T-cell (primary cell): ENCODE measurements at regions not wholly inside any gene's neighbourhood (a gene's known extent, or its start where the extent isn't known, plus 50 kb on each side); places are given as distances from the start of the nearest gene placed in this dataset.

ENCODE experiments used
- ATAC-seq, 4 experiments: fragments of 200-7000 bp in 3 of 4; fragments of 150-1000 bp in 1 of 4; cut with Tn5 transposase; replicated peaks in 1 of 4; 1 replicate in 3 of 4; 2 replicates in 1 of 4; pipeline ENCODE4 v1.10.0; 2021; ENCODE audit warnings: moderate library complexity in 3 of 4, mild to moderate bottlenecking in 2 of 4, moderate number of reproducible peaks in 1 of 4
- CTCF ChIA-PET, 2 donors: fragments of 300-600 bp; sonication (Branson Sonifier 250); formaldehyde crosslinking; loops; one replicate each; lab custom pipeline; 2022; ENCODE audit warnings: antibody characterized with exemption in 2 of 2; lab: Charles Lee
- POLR2A ChIA-PET, 2 donors: fragments of 300-600 bp; sonication (Branson Sonifier 250); formaldehyde crosslinking; loops; one replicate each; lab custom pipeline; 2022; ENCODE audit warnings: antibody characterized with exemption in 2 of 2; lab: Charles Lee
- DNase-seq, 35 experiments: peaks; one replicate each; pipeline versions ENCODE4 v3.0.0 to v3.0.0-alpha.2; 2013 to 2023
- H3K27ac ChIP-seq: one replicate; pipeline ENCODE4 v1.5.1; 2013; ENCODE audit warnings: low read length
- H3K27me3 ChIP-seq, 2 experiments: replicated peaks in 1 of 2; 1 replicate in 1 of 2; 2 replicates in 1 of 2; pipeline versions ENCODE4 v1.6.1 to v1.7.0; 2013; ENCODE audit warnings: low read length in 1 of 2, mixed read lengths in 1 of 2; ENCODE audit not compliant: control insufficient read depth in 2 of 2, insufficient read depth in 2 of 2; ENCODE audit errors: extremely low read depth in 1 of 2
- H3K36me3 ChIP-seq, 2 donors: 1 replicate in 1 of 2; 2 replicates in 1 of 2; pipeline versions ENCODE4 v1.6.1 to v1.7.0; 2013; ENCODE audit warnings: low read length in 1 of 2; ENCODE audit not compliant: control insufficient read depth in 2 of 2, insufficient read depth in 1 of 2; ENCODE audit errors: extremely low read depth in 1 of 2
- H3K4me1 ChIP-seq, 2 experiments: 1 replicate in 1 of 2; 2 replicates in 1 of 2; pipeline versions ENCODE4 v1.6.1 to v1.7.0; 2013; ENCODE audit warnings: low read length in 2 of 2, mixed read lengths in 1 of 2; ENCODE audit not compliant: insufficient read depth in 2 of 2, control insufficient read depth in 1 of 2; ENCODE audit errors: extremely low read depth in 1 of 2
- H3K4me3 ChIP-seq, 2 donors: 1 replicate in 1 of 2; 2 replicates in 1 of 2; pipeline versions ENCODE4 v1.5.1 to v1.7.0; 2013; ENCODE audit warnings: mild to moderate bottlenecking in 2 of 2, low read length in 1 of 2, moderate library complexity in 1 of 2; ENCODE audit not compliant: control insufficient read depth in 1 of 2; ENCODE audit errors: extremely low read depth in 1 of 2
- H3K9me3 ChIP-seq: 2 replicates; pipeline ENCODE4 v1.7.0; 2013
- H3K27ac Mint-ChIP-seq, 2 donors: one replicate each; pipeline ENCODE4 v1.8.0; 2020 to 2021; ENCODE audit warnings: mild to moderate bottlenecking in 2 of 2, mixed read lengths in 2 of 2
- H3K27me3 Mint-ChIP-seq, 2 donors: one replicate each; pipeline ENCODE4 v1.8.0; 2021 to 2022; ENCODE audit warnings: mixed read lengths in 2 of 2
- H3K36me3 Mint-ChIP-seq: one replicate; pipeline ENCODE4 v1.8.0; 2021; ENCODE audit warnings: mixed read lengths
- H3K4me1 Mint-ChIP-seq, 3 donors: one replicate each; pipeline ENCODE4 v1.8.0; 2020 to 2022; ENCODE audit warnings: mixed read lengths in 3 of 3, mild to moderate bottlenecking in 1 of 3
- H3K4me3 Mint-ChIP-seq, 3 donors: one replicate each; pipeline ENCODE4 v1.8.0; 2020 to 2022; ENCODE audit warnings: mild to moderate bottlenecking in 3 of 3, mixed read lengths in 3 of 3, moderate library complexity in 3 of 3
- H3K9me3 Mint-ChIP-seq, 3 donors: one replicate each; pipeline ENCODE4 v1.8.0; 2020 to 2022; ENCODE audit warnings: mixed read lengths in 3 of 3
- WGBS: methylation state at CpG from one replicate; pipeline ENCODE4 v1.1.5; 2013; ENCODE audit warnings: missing lambda C conversion rate; ENCODE audit not compliant: insufficient coverage; 5-methylcytosine and 5-hydroxymethylcytosine counted together

- ChIA-PET CTCF (no interaction called here), POLR2A (no interaction called here)
- no peak overlapping the region for H3K4me3 Mint-ChIP-seq
- no peaks in the 10 kb centered on the region for H3K27me3 ChIP-seq
- whole genome bisulfite sequencing = no CpG with 5 or more reads among the region's 2 CpGs
- H3K4me3 ChIP-seq = no peak overlapping the region
- H3K36me3 Mint-ChIP-seq = no peaks in the 10 kb centered on the region
- no peaks in the 10 kb centered on the region for H3K36me3 ChIP-seq
- no peaks in the 10 kb centered on the region for H3K4me1 Mint-ChIP-seq
- DNase-seq (no peak), ATAC-seq (no peak)
- peaks cover 0 to 3% of the 10 kb centered on the region in 2 donors for H3K27me3 Mint-ChIP-seq
- H3K27ac Mint-ChIP-seq = no peak overlapping the region
- no peak overlapping the region for H3K27ac ChIP-seq
- H3K9me3 Mint-ChIP-seq = peaks cover 0 to 16% (median 0%) of the 10 kb centered on the region in 3 donors
- no peaks in the 10 kb centered on the region for H3K4me1 ChIP-seq
- H3K9me3 ChIP-seq = no peaks in the 10 kb centered on the region
These were observed 235.5 kb upstream of the MID1 start for GRCh38 chrX:10855845-10856244.

- no peaks in the 10 kb centered on the region for H3K36me3 ChIP-seq
- no peaks in the 10 kb centered on the region for H3K4me1 ChIP-seq
- ATAC-seq (no peak), DNase-seq (no peak)
- H3K27ac Mint-ChIP-seq = no peak overlapping the region
- CTCF ChIA-PET = no interaction called here
- peaks cover 0 to 12% (median 0%) of the 10 kb centered on the region in 3 donors for H3K9me3 Mint-ChIP-seq
- H3K4me3 ChIP-seq = no peak overlapping the region
- POLR2A ChIA-PET = no interaction called here
- no peaks in the 10 kb centered on the region for H3K27me3 ChIP-seq
- H3K27ac ChIP-seq = no peak overlapping the region
- no peaks in the 10 kb centered on the region for H3K4me1 Mint-ChIP-seq
- no peaks in the 10 kb centered on the region for H3K27me3 Mint-ChIP-seq
- 90% methylated on average over 2 of the region's 7 CpGs for WGBS
- H3K4me3 Mint-ChIP-seq = no peak overlapping the region
- no peaks in the 10 kb centered on the region for H3K9me3 ChIP-seq
- no peaks in the 10 kb centered on the region for H3K36me3 Mint-ChIP-seq
These were observed 236.4 kb upstream of the MID1 start for GRCh38 chrX:10856797-10857196.

- Mint-ChIP-seq H3K27me3 (no peaks in the 10 kb centered on the region), H3K4me3 (no peak overlapping the region), H3K9me3 (peaks cover 0 to 12% (median 0%) of the 10 kb centered on the region in 3 donors), H3K4me1 (no peaks in the 10 kb centered on the region), H3K27ac (no peak overlapping the region), H3K36me3 (no peaks in the 10 kb centered on the region)
- ChIA-PET POLR2A (no interaction called here), CTCF (no interaction called here)
- DNase-seq = no peak
- no peak for ATAC-seq
- Histone ChIP-seq H3K9me3 (no peaks in the 10 kb centered on the region), H3K4me3 (no peak overlapping the region), H3K27me3 (no peaks in the 10 kb centered on the region), H3K36me3 (no peaks in the 10 kb centered on the region), H3K27ac (no peak overlapping the region), H3K4me1 (no peaks in the 10 kb centered on the region)
- no CpG with 5 or more reads among the region's 3 CpGs for WGBS
These were observed 239.0 kb upstream of the MID1 start for GRCh38 chrX:10859353-10859752.

- DNase-seq (no peak), ATAC-seq (no peak)
- Histone ChIP-seq H3K27ac (no peak overlapping the region), H3K27me3 (no peaks in the 10 kb centered on the region), H3K4me3 (no peak overlapping the region), H3K9me3 (no peaks in the 10 kb centered on the region), H3K36me3 (no peaks in the 10 kb centered on the region), H3K4me1 (no peaks in the 10 kb centered on the region)
- H3K4me3 Mint-ChIP-seq = no peak overlapping the region
- ChIA-PET CTCF (no interaction called here), POLR2A (no interaction called here)
- H3K36me3 Mint-ChIP-seq = no peaks in the 10 kb centered on the region
- WGBS = 20% methylated on average over 1 of the region's 1 CpG
- H3K27me3 Mint-ChIP-seq = peaks cover 0 to 4% of the 10 kb centered on the region in 2 donors
- H3K9me3 Mint-ChIP-seq = peaks cover 4 to 13% (median 12%) of the 10 kb centered on the region in 3 donors
- no peak overlapping the region for H3K27ac Mint-ChIP-seq
- H3K4me1 Mint-ChIP-seq = no peaks in the 10 kb centered on the region
These were observed 235.1 kb upstream of the HCCS start for GRCh38 chrX:10875995-10876394.

GRCh38 chrX:10882484-10882883 lies 228.6 kb upstream of the HCCS start:
- no peak overlapping the region for H3K27ac Mint-ChIP-seq
- H3K4me1 Mint-ChIP-seq = no peaks in the 10 kb centered on the region
- peaks cover 5 to 11% (median 6%) of the 10 kb centered on the region in 3 donors for H3K9me3 Mint-ChIP-seq
- no peaks in the 10 kb centered on the region for H3K27me3 ChIP-seq
- H3K36me3 ChIP-seq = no peaks in the 10 kb centered on the region
- H3K4me1 ChIP-seq = no peaks in the 10 kb centered on the region
- no peaks in the 10 kb centered on the region for H3K36me3 Mint-ChIP-seq
- no peaks in the 10 kb centered on the region for H3K9me3 ChIP-seq
- WGBS = no CpG with 5 or more reads among the region's 4 CpGs
- ATAC-seq = no peak
- CTCF ChIA-PET = no interaction called here
- no peak overlapping the region for H3K4me3 Mint-ChIP-seq
- H3K4me3 ChIP-seq = no peak overlapping the region
- POLR2A ChIA-PET = no interaction called here
- no peaks in the 10 kb centered on the region for H3K27me3 Mint-ChIP-seq
- H3K27ac ChIP-seq = no peak overlapping the region
- no peak for DNase-seq

GRCh38 chrX:10884246-10884645 lies 226.9 kb upstream of the HCCS start:
- POLR2A ChIA-PET = no interaction called here
- peaks cover 5 to 6% (median 5%) of the 10 kb centered on the region in 3 donors for H3K9me3 Mint-ChIP-seq

GRCh38 chrX:10892621-10893225 lies 218.4 kb upstream of the HCCS start:
- no CpG with 5 or more reads among the region's 1 CpG for WGBS
- Histone ChIP-seq H3K27ac (no peak overlapping the region), H3K27me3 (no peaks in the 10 kb centered on the region), H3K4me3 (no peak overlapping the region), H3K36me3 (no peaks in the 10 kb centered on the region), H3K4me1 (no peaks in the 10 kb centered on the region), H3K9me3 (no peaks in the 10 kb centered on the region)
- no peak overlapping the region for H3K27ac Mint-ChIP-seq
- H3K9me3 Mint-ChIP-seq = peaks cover 0 to 4% (median 2%) of the 10 kb centered on the region in 3 donors
- H3K4me3 Mint-ChIP-seq = no peak overlapping the region
- no peaks in the 10 kb centered on the region for H3K36me3 Mint-ChIP-seq
- no peaks in the 10 kb centered on the region for H3K4me1 Mint-ChIP-seq
- DNase-seq (no peak), ATAC-seq (no peak)
- ChIA-PET CTCF (no interaction called here), POLR2A (no interaction called here)
- no peaks in the 10 kb centered on the region for H3K27me3 Mint-ChIP-seq

More at GRCh38 chrX:10884246-10884645, 226.9 kb upstream of the HCCS start:
- Mint-ChIP-seq H3K4me3 (no peak overlapping the region), H3K36me3 (no peaks in the 10 kb centered on the region), H3K27ac (no peak overlapping the region), H3K27me3 (no peaks in the 10 kb centered on the region), H3K4me1 (no peaks in the 10 kb centered on the region)
- no peak for ATAC-seq
- H3K36me3 ChIP-seq = no peaks in the 10 kb centered on the region
- no peaks in the 10 kb centered on the region for H3K4me1 ChIP-seq
- CTCF ChIA-PET = no interaction called here
- no peaks in the 10 kb centered on the region for H3K27me3 ChIP-seq
- no peak overlapping the region for H3K27ac ChIP-seq
- no peaks in the 10 kb centered on the region for H3K9me3 ChIP-seq
- no peak overlapping the region for H3K4me3 ChIP-seq
- DNase-seq = no peak
- 100% methylated on average over 1 of the region's 2 CpGs for WGBS
